ENCODE measurements at regions not wholly inside any gene's neighbourhood (a gene's known extent, or its start where the extent isn't known, plus 50 kb on each side); places are given as distances from the start of the nearest gene placed in this dataset.
A peak's percentile ranks its signal among the peaks of the same experiment; 100 is the strongest.

DNA sequence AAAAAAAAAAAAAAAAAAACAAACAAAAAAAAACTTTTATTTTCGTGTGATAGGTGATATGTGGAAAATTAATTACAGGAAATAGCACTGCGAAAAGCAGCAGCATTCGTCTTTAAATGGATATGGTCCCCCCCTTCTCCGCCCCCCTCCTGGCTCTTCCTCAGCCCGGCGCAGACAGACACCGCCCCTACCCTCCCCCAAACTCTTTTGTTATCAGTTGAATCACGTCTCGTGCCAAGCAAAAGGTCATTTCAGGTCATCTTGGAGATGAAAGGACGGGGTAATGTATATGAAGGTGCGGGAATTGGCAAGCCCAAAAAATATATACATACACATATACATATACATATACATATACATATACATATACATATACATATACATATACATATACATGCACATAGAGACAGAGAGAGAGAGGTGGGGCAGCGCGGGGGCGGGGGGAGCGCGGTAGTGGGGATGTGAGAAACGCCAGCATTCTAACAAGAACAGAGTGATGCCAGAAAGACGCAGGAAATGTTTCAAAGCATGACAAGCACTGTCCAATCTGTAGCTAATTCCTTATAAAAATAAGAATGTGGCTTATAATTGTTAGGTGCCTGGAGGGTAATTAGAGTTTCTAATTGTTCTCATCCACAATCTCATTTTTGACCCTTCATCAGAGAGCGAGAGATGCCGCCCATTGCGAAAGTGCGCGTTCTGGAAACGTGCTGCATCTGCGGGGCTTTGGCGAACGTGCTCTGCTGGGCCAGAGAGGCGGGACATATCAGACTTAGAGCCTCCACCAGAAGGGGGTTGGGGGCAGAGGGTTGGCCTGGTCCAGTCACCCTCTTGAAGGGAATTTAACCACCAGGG is 214.5 kb upstream of the UBASH3B start:
- 5 to 15% methylated on average over 28 of the region's 28 CpGs for WGBS, 2 donors
- Histone ChIP-seq H3K27ac (peak overlapping the region; percentile 52 to 68 (median 61)), H3K9me3 (no peaks in the 10 kb centered on the region), H3K4me1 (peaks cover 0 to 18% (median 12%) of the 10 kb centered on the region in 4 donors), H3K27me3 (no peaks in the 10 kb centered on the region), H3K4me3 (peak overlapping the region; percentile 32 to 60 (median 52)), H3K36me3 (no peaks in the 10 kb centered on the region)
- DNase-seq: peak; percentile 68
- intact Hi-C loops (cut with DNase I): loop anchor here (5.0 kb wide), 1 partner anchor 224 kb away; no protein-coding TSS in a partner anchor
- TF ChIP-seq POLR2AphosphoS5 (IDR thresholded peaks at IDR 0.05) (no peak), EP300 (IDR thresholded peaks at IDR 0.05) (no peak)

- Histone ChIP-seq H3K4me3 (peak overlapping the region; percentile 32 to 60 (median 52)), H3K27me3 (no peaks in the 10 kb centered on the region), H3K36me3 (no peaks in the 10 kb centered on the region), H3K4me1 (peaks cover 0 to 18% (median 12%) of the 10 kb centered on the region in 4 donors), H3K9me3 (no peaks in the 10 kb centered on the region), H3K27ac (peak overlapping the region; percentile 52 to 68 (median 61))
- peak; percentile 64 for DNase-seq
- 18 to 22% methylated on average over 29 of the region's 29 CpGs for WGBS, 2 donors
- intact Hi-C loops (cut with DNase I): loop anchor here (5.0 kb wide), 1 partner anchor 223 kb away; no protein-coding TSS in a partner anchor
- peak in 1 of 4 donors; percentile 1 for TF ChIP-seq POLR2AphosphoS5 (IDR thresholded peaks at IDR 0.05)
- no peak for TF ChIP-seq CTCF (IDR thresholded peaks at IDR 0.05)
- TF ChIP-seq EP300 (IDR thresholded peaks at IDR 0.05): peak in 1 of 4 donors; percentile 25
- no peak for TF ChIP-seq POLR2A (IDR thresholded peaks at IDR 0.05)
These were observed 215.4 kb upstream of the UBASH3B start for GRCh38 chr11:122439866-122440810.

DNA sequence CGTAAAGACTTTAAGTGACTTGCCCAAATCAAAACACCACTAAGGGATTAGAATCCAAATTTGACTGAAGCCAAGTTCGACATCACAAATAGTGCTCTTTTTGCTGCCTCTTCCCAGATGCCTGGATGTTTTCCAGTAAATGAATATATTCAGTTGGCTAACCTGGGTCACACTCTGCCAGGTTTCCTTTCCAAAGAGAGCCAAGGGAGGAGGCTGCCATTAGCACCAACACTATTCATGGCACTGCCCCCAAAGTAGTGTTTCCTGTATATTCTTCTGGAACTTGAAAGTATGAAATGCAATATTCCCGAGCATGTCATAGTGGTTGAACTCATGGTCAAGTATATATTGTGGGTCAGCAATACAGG is 219.3 kb upstream of the UBASH3B start:
- no peak for DNase-seq
- Histone ChIP-seq H3K9me3 (no peaks in the 10 kb centered on the region), H3K4me3 (no peak overlapping the region), H3K27ac (no peak overlapping the region), H3K36me3 (no peaks in the 10 kb centered on the region), H3K4me1 (peaks cover 0 to 16% (median 9%) of the 10 kb centered on the region in 4 donors), H3K27me3 (no peaks in the 10 kb centered on the region)
- intact Hi-C loops (cut with DNase I): no loop called here
- WGBS, 2 donors: 89% methylated on average over 3 of the region's 3 CpGs
- TF ChIP-seq EP300 (IDR thresholded peaks at IDR 0.05) (no peak), CTCF (IDR thresholded peaks at IDR 0.05) (no peak)

GRCh38 chr11:122435540-122436187 is 219.9 kb upstream of the UBASH3B start:
- H3K36me3 ChIP-seq: no peaks in the 10 kb centered on the region
- no peak overlapping the region for H3K4me3 ChIP-seq
- WGBS, 2 donors: 89 to 91% methylated on average over 7 of the region's 7 CpGs
- DNase-seq: no peak
- intact Hi-C loops (cut with DNase I): no loop called here
- H3K9me3 ChIP-seq: no peaks in the 10 kb centered on the region
- no peak overlapping the region for H3K27ac ChIP-seq
- TF ChIP-seq EP300 (IDR thresholded peaks at IDR 0.05): no peak
- TF ChIP-seq POLR2AphosphoS5 (IDR thresholded peaks at IDR 0.05): no peak
- no peak for TF ChIP-seq POLR2A (IDR thresholded peaks at IDR 0.05)
- TF ChIP-seq CTCF (IDR thresholded peaks at IDR 0.05): no peak
- peaks cover 0 to 11% (median 7%) of the 10 kb centered on the region in 4 donors for H3K4me1 ChIP-seq
- no peaks in the 10 kb centered on the region for H3K27me3 ChIP-seq
